ENCODE measurements at regions not wholly inside any gene's neighbourhood (a gene's known extent, or its start where the extent isn't known, plus 50 kb on each side); places are given as distances from the start of the nearest gene placed in this dataset.

GRCh38 chr5:6206501-6206900 is 171.8 kb downstream of the MED10 start:
- TF ChIP-seq CTCF (IDR thresholded peaks at IDR 0.05; ENCODE audit: low read depth, low read length), result no peak

GRCh38 chr5:6202968-6203365 is 175.4 kb downstream of the MED10 start:
- TF ChIP-seq CTCF (IDR thresholded peaks at IDR 0.05; ENCODE audit: low read depth, low read length), result no peak
- no peak for DNase-seq (ENCODE audit: low read depth in 2 of 2)
- H3K4me3 ChIP-seq (replicated peaks in 1 of 2; ENCODE audit: low read depth in 2 of 2, low read length in 2 of 2), result no peak overlapping the region

More at GRCh38 chr5:6206501-6206900, 171.8 kb downstream of the MED10 start:
- DNase-seq (ENCODE audit: low read depth in 2 of 2), result no peak
- no peak overlapping the region for H3K4me3 ChIP-seq (replicated peaks in 1 of 2; ENCODE audit: low read depth in 2 of 2, low read length in 2 of 2)

GRCh38 chr5:6202149-6202967 is 176.0 kb downstream of the MED10 start:
- no peak for TF ChIP-seq CTCF (IDR thresholded peaks at IDR 0.05; ENCODE audit: low read depth, low read length)
- no peak overlapping the region for H3K4me3 ChIP-seq (replicated peaks in 1 of 2; ENCODE audit: low read depth in 2 of 2, low read length in 2 of 2)
- DNase-seq (ENCODE audit: low read depth in 2 of 2), result no peak

- TF ChIP-seq CTCF (IDR thresholded peaks at IDR 0.05; ENCODE audit: low read depth, low read length), result no peak
- H3K4me3 ChIP-seq (replicated peaks in 1 of 2; ENCODE audit: low read depth in 2 of 2, low read length in 2 of 2), result no peak overlapping the region
- DNase-seq (ENCODE audit: low read depth in 2 of 2), result peak; percentile 0 to 12
Measured at GRCh38 chr5:6201631-6202030, 176.7 kb downstream of the MED10 start.

GRCh38 chr5:6198531-6198930 is 179.8 kb downstream of the MED10 start:
- TF ChIP-seq CTCF (IDR thresholded peaks at IDR 0.05; ENCODE audit: low read depth, low read length), result no peak
- DNase-seq (ENCODE audit: low read depth in 2 of 2), result no peak
- H3K4me3 ChIP-seq (replicated peaks in 1 of 2; ENCODE audit: low read depth in 2 of 2, low read length in 2 of 2), result no peak overlapping the region

GRCh38 chr5:6197427-6197826 is 180.9 kb downstream of the MED10 start:
- DNase-seq (ENCODE audit: low read depth in 2 of 2), result no peak
- no peak for TF ChIP-seq CTCF (IDR thresholded peaks at IDR 0.05; ENCODE audit: low read depth, low read length)
- no peak overlapping the region for H3K4me3 ChIP-seq (replicated peaks in 1 of 2; ENCODE audit: low read depth in 2 of 2, low read length in 2 of 2)
